Neural cell (in vitro differentiated cells): ENCODE measurements at regions not wholly inside any gene's neighbourhood (a gene's known extent, or its start where the extent isn't known, plus 50 kb on each side); places are given as distances from the start of the nearest gene placed in this dataset.

ENCODE experiments used
- CTCF ChIP-seq: fragments of 450-650 bp; IDR thresholded peaks from 2 replicates; pipeline ENCODE4 v1.5.1; 2014; ENCODE audit warnings: antibody characterized with exemption, mild to moderate bottlenecking, moderate library complexity; ENCODE audit not compliant: poor library complexity, severe bottlenecking
- EP300 ChIP-seq: fragments of 450-650 bp; conservative IDR thresholded peaks from 2 replicates; pipeline ENCODE4 v1.6.1; 2014; ENCODE audit warnings: antibody characterized with exemption, mild to moderate bottlenecking, moderate library complexity; ENCODE audit not compliant: poor library complexity, severe bottlenecking
- EZH2 ChIP-seq: fragments of 200-600, 300-800 bp; shearing (Covaris generic), sonication (generic); IDR thresholded peaks from 2 replicates; pipeline ENCODE4 v1.6.1; 2014; ENCODE audit warnings: antibody characterized with exemption, low read length, borderline replicate concordance, mild to moderate bottlenecking; ENCODE audit not compliant: insufficient read depth, poor library complexity, severe bottlenecking
- POLR2AphosphoS5 ChIP-seq: IDR thresholded peaks from 2 replicates; pipeline ENCODE4 v1.6.1; 2012
- RAD21 ChIP-seq: fragments of 450-650 bp; conservative IDR thresholded peaks from 2 replicates; pipeline ENCODE4 v1.6.1; 2014; ENCODE audit warnings: antibody characterized with exemption, mild to moderate bottlenecking, moderate library complexity
- SMC3 ChIP-seq: fragments of 450-650 bp; conservative IDR thresholded peaks from 2 replicates; pipeline ENCODE4 v1.6.1; 2014; ENCODE audit warnings: antibody characterized with exemption, mild to moderate bottlenecking, moderate library complexity; ENCODE audit not compliant: poor library complexity

GRCh38 chr2:56770490-56770889 lies 586.7 kb downstream of the CCDC85A start:
- TF ChIP-seq CTCF = no peak
- TF ChIP-seq EZH2 = no peak
- no peak for TF ChIP-seq SMC3
- TF ChIP-seq POLR2AphosphoS5 = no peak
- TF ChIP-seq RAD21 = no peak
- TF ChIP-seq EP300 = no peak
